ENCODE measurements at regions not wholly inside any gene's neighbourhood (a gene's known extent, or its start where the extent isn't known, plus 50 kb on each side); places are given as distances from the start of the nearest gene placed in this dataset.
"Not testable (repeated sequence)": the region's sequence is repeated elsewhere in the genome, so short reads cannot be mapped to it uniquely, and the experiment has no call there.

- H3K9me3 ChIP-seq (ENCODE audit: control insufficient read depth, insufficient read depth, low read length), result no peaks in the 10 kb centered on the region; the same call in 1 of the 2 replicates
- no peaks in the 10 kb centered on the region for H3K4me1 ChIP-seq (ENCODE audit: insufficient read depth, low read length)
- H3K9ac ChIP-seq (ENCODE audit: low read depth, low read length), result no peak overlapping the region
- no peaks in the 10 kb centered on the region for H3K36me3 ChIP-seq (ENCODE audit: insufficient read depth, low read length)
Measured at GRCh38 chr12:42868291-42868690, 278.7 kb upstream of the PRICKLE1 start.

GRCh38 chr12:42865282-42865681 is 275.7 kb upstream of the PRICKLE1 start:
- H3K4me1 ChIP-seq (ENCODE audit: insufficient read depth, low read length), result 0 out of 2 replicates have a peak, but pooled peaks cover 4% of the 10 kb centered on the region
- H3K9me3 ChIP-seq (ENCODE audit: control insufficient read depth, insufficient read depth, low read length), result no peaks in the 10 kb centered on the region; the same call in 1 of the 2 replicates
- no peaks in the 10 kb centered on the region for H3K36me3 ChIP-seq (ENCODE audit: insufficient read depth, low read length)
- no peak overlapping the region for H3K9ac ChIP-seq (ENCODE audit: low read depth, low read length)

GRCh38 chr12:42862055-42862454 is 272.5 kb upstream of the PRICKLE1 start:
- Histone ChIP-seq H3K4me1 (ENCODE audit: insufficient read depth, low read length) (0 out of 2 replicates have a peak, but pooled peaks cover 4% of the 10 kb centered on the region), H3K9ac (ENCODE audit: low read depth, low read length) (no peak overlapping the region), H3K9me3 (ENCODE audit: control insufficient read depth, insufficient read depth, low read length) (no peaks in the 10 kb centered on the region; the same call in 1 of the 2 replicates), H3K36me3 (ENCODE audit: insufficient read depth, low read length) (no peaks in the 10 kb centered on the region)

- not testable (repeated sequence) for H3K36me3 ChIP-seq (ENCODE audit: insufficient read depth, low read length); H3K9ac ChIP-seq (ENCODE audit: low read depth, low read length); H3K9me3 ChIP-seq (ENCODE audit: control insufficient read depth, insufficient read depth, low read length); H3K4me1 ChIP-seq (ENCODE audit: insufficient read depth, low read length)
Measured at GRCh38 chr12:42860331-42860730, 270.8 kb upstream of the PRICKLE1 start.

GRCh38 chr12:42859612-42860011 is 270.1 kb upstream of the PRICKLE1 start:
- Histone ChIP-seq H3K4me1 (ENCODE audit: insufficient read depth, low read length) (0 out of 2 replicates have a peak, but pooled peaks cover 4% of the 10 kb centered on the region), H3K9ac (ENCODE audit: low read depth, low read length) (no peak overlapping the region), H3K9me3 (ENCODE audit: control insufficient read depth, insufficient read depth, low read length) (no peaks in the 10 kb centered on the region), H3K36me3 (ENCODE audit: insufficient read depth, low read length) (no peaks in the 10 kb centered on the region)

- no peaks in the 10 kb centered on the region for H3K36me3 ChIP-seq (ENCODE audit: insufficient read depth, low read length)
- no peaks in the 10 kb centered on the region for H3K9me3 ChIP-seq (ENCODE audit: control insufficient read depth, insufficient read depth, low read length)
- H3K4me1 ChIP-seq (ENCODE audit: insufficient read depth, low read length), result 0 out of 2 replicates have a peak, but pooled peaks cover 3% of the 10 kb centered on the region
- no peak overlapping the region for H3K9ac ChIP-seq (ENCODE audit: low read depth, low read length)
Measured at GRCh38 chr12:42857106-42857505, 267.6 kb upstream of the PRICKLE1 start.

- Histone ChIP-seq H3K9ac (ENCODE audit: low read depth, low read length) (no peak overlapping the region), H3K36me3 (ENCODE audit: insufficient read depth, low read length) (no peaks in the 10 kb centered on the region), H3K9me3 (ENCODE audit: control insufficient read depth, insufficient read depth, low read length) (no peaks in the 10 kb centered on the region), H3K4me1 (ENCODE audit: insufficient read depth, low read length) (no peaks in the 10 kb centered on the region)
Measured at GRCh38 chr12:42855362-42855950, 265.9 kb upstream of the PRICKLE1 start.

- H3K36me3 ChIP-seq (ENCODE audit: insufficient read depth, low read length), result no peaks in the 10 kb centered on the region
- H3K9me3 ChIP-seq (ENCODE audit: control insufficient read depth, insufficient read depth, low read length), result no peaks in the 10 kb centered on the region
- H3K4me1 ChIP-seq (ENCODE audit: insufficient read depth, low read length), result no peaks in the 10 kb centered on the region
- H3K9ac ChIP-seq (ENCODE audit: low read depth, low read length), result no peak overlapping the region
Measured at GRCh38 chr12:42854826-42855225, 265.3 kb upstream of the PRICKLE1 start.

- H3K4me1 ChIP-seq (ENCODE audit: insufficient read depth, low read length), result no peaks in the 10 kb centered on the region
- no peaks in the 10 kb centered on the region for H3K36me3 ChIP-seq (ENCODE audit: insufficient read depth, low read length)
- no peaks in the 10 kb centered on the region for H3K9me3 ChIP-seq (ENCODE audit: control insufficient read depth, insufficient read depth, low read length)
- H3K9ac ChIP-seq (ENCODE audit: low read depth, low read length), result no peak overlapping the region
Measured at GRCh38 chr12:42854208-42854607, 264.7 kb upstream of the PRICKLE1 start.

GRCh38 chr12:42853370-42854140 is 264.0 kb upstream of the PRICKLE1 start:
- Histone ChIP-seq H3K36me3 (ENCODE audit: insufficient read depth, low read length) (no peaks in the 10 kb centered on the region), H3K9ac (ENCODE audit: low read depth, low read length) (no peak overlapping the region), H3K4me1 (ENCODE audit: insufficient read depth, low read length) (no peaks in the 10 kb centered on the region), H3K9me3 (ENCODE audit: control insufficient read depth, insufficient read depth, low read length) (no peaks in the 10 kb centered on the region)

- Histone ChIP-seq H3K9me3 (ENCODE audit: control insufficient read depth, insufficient read depth, low read length) (no peaks in the 10 kb centered on the region), H3K9ac (ENCODE audit: low read depth, low read length) (no peak overlapping the region), H3K36me3 (ENCODE audit: insufficient read depth, low read length) (no peaks in the 10 kb centered on the region), H3K4me1 (ENCODE audit: insufficient read depth, low read length) (no peaks in the 10 kb centered on the region)
Measured at GRCh38 chr12:42846782-42847181, 257.2 kb upstream of the PRICKLE1 start.

GRCh38 chr12:42834062-42834461 is 244.5 kb upstream of the PRICKLE1 start:
- Histone ChIP-seq H3K36me3 (ENCODE audit: insufficient read depth, low read length) (no peaks in the 10 kb centered on the region), H3K9me3 (ENCODE audit: control insufficient read depth, insufficient read depth, low read length) (peaks cover 7% of the 10 kb centered on the region), H3K9ac (ENCODE audit: low read depth, low read length) (no peak overlapping the region), H3K4me1 (ENCODE audit: insufficient read depth, low read length) (no peaks in the 10 kb centered on the region)

GRCh38 chr12:42828836-42829235 is 239.3 kb upstream of the PRICKLE1 start:
- H3K9ac ChIP-seq (ENCODE audit: low read depth, low read length), result no peak overlapping the region
- no peaks in the 10 kb centered on the region for H3K36me3 ChIP-seq (ENCODE audit: insufficient read depth, low read length)
- peaks cover 7% of the 10 kb centered on the region for H3K9me3 ChIP-seq (ENCODE audit: control insufficient read depth, insufficient read depth, low read length)
- H3K4me1 ChIP-seq (ENCODE audit: insufficient read depth, low read length), result no peaks in the 10 kb centered on the region

GRCh38 chr12:42824327-42824726 is 234.8 kb upstream of the PRICKLE1 start:
- Histone ChIP-seq H3K4me1 (ENCODE audit: insufficient read depth, low read length) (0 out of 2 replicates have a peak, but pooled peaks cover 6% of the 10 kb centered on the region), H3K36me3 (ENCODE audit: insufficient read depth, low read length) (no peaks in the 10 kb centered on the region), H3K9ac (ENCODE audit: low read depth, low read length) (no peak overlapping the region), H3K9me3 (ENCODE audit: control insufficient read depth, insufficient read depth, low read length) (no peaks in the 10 kb centered on the region)

- 0 out of 2 replicates have a peak, but pooled peaks cover 6% of the 10 kb centered on the region for H3K4me1 ChIP-seq (ENCODE audit: insufficient read depth, low read length)
- H3K36me3 ChIP-seq (ENCODE audit: insufficient read depth, low read length), result no peaks in the 10 kb centered on the region
- no peaks in the 10 kb centered on the region for H3K9me3 ChIP-seq (ENCODE audit: control insufficient read depth, insufficient read depth, low read length)
- H3K9ac ChIP-seq (ENCODE audit: low read depth, low read length), result no peak overlapping the region
Measured at GRCh38 chr12:42823679-42824078, 234.1 kb upstream of the PRICKLE1 start.
